ENCODE measurements at regions not wholly inside any gene's neighbourhood (a gene's known extent, or its start where the extent isn't known, plus 50 kb on each side); places are given as distances from the start of the nearest gene placed in this dataset.

DNA sequence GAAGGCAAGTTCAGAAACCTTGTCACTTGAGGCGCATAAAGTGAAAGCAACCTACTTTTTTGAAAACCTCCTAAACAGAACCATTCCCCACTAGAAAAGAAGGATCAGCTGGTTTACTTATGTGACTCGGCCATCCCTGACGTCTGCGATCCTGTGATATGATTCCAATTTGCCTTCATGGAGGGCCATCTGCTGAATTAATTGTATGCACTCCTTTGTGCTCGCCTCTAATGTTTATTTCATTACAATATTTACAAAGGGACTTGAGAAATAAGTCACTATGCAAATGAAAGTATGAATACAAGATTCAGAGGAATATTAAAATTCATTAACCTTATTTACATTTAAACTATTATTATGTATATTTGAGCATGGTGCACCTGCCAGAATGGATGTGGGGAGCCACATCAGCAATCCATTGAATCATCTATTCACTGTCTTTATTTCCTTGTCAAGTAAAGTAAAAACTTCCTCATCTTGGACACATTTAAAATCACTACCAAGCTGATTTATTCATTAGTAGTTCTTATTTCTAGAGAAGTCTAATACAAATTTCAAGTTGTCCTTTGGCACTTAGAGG is 96.5 kb downstream of the RBM43 start:
- no peaks in the 10 kb centered on the region for H3K9me2 ChIP-seq (replicated peaks; ENCODE audit: insufficient read depth)
- no peaks in the 10 kb centered on the region for H3K79me2 ChIP-seq
- WGBS (ENCODE audit: low lambda C conversion rate, missing lambda C conversion rate) = 96% methylated on average over 5 of the region's 5 CpGs

DNA sequence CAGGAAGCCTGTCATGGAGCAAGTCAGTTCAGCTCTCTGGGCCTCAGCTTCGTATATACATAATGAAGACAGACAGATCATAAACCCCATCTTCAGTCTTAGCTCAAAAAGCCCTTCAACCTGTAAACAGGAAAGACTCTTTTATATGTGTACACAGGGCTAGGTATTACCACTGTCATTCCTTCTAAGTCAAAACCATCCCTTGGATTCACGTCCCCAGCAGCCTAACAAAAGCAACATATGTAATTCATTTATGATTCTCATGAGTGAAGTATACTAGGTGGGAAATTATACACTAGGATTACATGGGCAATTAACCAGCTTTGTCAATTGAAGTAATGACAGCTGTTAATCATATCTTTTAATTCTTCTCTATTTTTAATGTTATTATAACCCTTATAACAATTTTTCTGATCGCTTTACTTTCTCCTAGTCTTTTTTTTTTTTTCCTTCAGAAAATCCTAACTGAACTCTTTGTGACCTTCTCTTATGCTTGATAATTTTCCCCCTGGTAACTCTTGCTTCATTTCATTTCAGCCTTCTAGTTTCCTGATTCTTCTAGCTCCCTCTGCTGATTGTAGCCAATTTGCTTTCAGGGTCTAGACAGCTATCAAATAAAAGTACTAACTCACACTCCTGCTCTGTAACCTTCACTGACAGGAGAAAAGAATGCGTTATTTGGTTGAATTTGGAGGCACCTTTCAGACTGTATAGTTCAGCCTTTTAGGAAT is 99.7 kb downstream of the RBM43 start:
- 37% methylated on average over 4 of the region's 4 CpGs for WGBS (ENCODE audit: low lambda C conversion rate, missing lambda C conversion rate)
- no peaks in the 10 kb centered on the region for H3K9me2 ChIP-seq (replicated peaks; ENCODE audit: insufficient read depth)

More for the DNA sequence above, 96.5 kb downstream of the RBM43 start:
- Histone ChIP-seq H3K4me3 (no peak overlapping the region), H3K27ac (no peak overlapping the region), H3K4me1 (ENCODE audit: insufficient read depth) (peaks cover 8% of the 10 kb centered on the region), H2AFZ (no peak overlapping the region), H3K36me3 (replicated peaks; ENCODE audit: insufficient read depth, low read depth) (no peaks in the 10 kb centered on the region), H4K20me1 (ENCODE audit: insufficient read depth, poor library complexity, severe bottlenecking) (no peaks in the 10 kb centered on the region), H3K9me3 (ENCODE audit: low read depth) (no peaks in the 10 kb centered on the region), H3K4me2 (no peak overlapping the region), H3K27me3 (no peaks in the 10 kb centered on the region)
- no peak for TF ChIP-seq EZH2phosphoT487 (IDR thresholded peaks at IDR 0.05; ENCODE audit: low read depth, severe bottlenecking, unreplicated experiment)
- TF ChIP-seq, protein P1, sequence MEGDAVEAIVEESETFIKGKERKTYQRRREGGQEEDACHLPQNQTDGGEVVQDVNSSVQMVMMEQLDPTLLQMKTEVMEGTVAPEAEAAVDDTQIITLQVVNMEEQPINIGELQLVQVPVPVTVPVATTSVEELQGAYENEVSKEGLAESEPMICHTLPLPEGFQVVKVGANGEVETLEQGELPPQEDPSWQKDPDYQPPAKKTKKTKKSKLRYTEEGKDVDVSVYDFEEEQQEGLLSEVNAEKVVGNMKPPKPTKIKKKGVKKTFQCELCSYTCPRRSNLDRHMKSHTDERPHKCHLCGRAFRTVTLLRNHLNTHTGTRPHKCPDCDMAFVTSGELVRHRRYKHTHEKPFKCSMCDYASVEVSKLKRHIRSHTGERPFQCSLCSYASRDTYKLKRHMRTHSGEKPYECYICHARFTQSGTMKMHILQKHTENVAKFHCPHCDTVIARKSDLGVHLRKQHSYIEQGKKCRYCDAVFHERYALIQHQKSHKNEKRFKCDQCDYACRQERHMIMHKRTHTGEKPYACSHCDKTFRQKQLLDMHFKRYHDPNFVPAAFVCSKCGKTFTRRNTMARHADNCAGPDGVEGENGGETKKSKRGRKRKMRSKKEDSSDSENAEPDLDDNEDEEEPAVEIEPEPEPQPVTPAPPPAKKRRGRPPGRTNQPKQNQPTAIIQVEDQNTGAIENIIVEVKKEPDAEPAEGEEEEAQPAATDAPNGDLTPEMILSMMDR (IDR thresholded peaks at IDR 0.05; ENCODE audit: poor library complexity) = no peak
- no peak for DNase-seq (ENCODE audit: low spot score)

DNA sequence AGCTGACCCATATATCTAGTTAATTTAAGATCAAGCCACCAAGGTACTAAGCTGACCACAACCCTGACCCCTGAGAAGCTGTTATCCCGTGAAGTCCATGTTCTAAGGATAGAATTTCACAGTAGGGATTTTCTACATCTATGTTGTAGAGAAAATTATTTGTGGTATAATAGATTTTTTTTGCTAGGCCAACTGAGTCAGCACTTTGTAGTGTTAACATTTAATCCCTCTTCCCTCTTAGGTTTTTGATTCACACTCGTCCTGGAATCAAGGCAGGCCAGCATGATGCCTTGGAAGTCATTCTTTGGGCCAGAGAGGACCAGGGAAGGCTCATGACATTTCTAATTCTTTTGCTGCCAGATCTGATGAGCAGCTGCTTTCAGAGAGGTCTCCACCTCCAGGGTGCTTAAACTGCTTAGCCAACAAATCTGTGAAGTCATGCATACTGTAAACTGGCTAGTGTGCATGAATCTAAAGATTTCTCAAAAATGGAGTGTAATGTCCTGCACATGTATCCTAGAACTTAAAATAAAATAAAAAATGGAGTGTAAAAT is 102.5 kb downstream of the RBM43 start:
- WGBS (ENCODE audit: low lambda C conversion rate, missing lambda C conversion rate) = 79% methylated on average over 2 of the region's 2 CpGs

More for the DNA sequence above, 99.7 kb downstream of the RBM43 start:
- H2AFZ ChIP-seq = no peak overlapping the region
- H3K27ac ChIP-seq = no peak overlapping the region
- no peaks in the 10 kb centered on the region for H4K20me1 ChIP-seq (ENCODE audit: insufficient read depth, poor library complexity, severe bottlenecking)
- H3K79me2 ChIP-seq = no peaks in the 10 kb centered on the region
- peak; percentile 48 for DNase-seq (ENCODE audit: low spot score)
- H3K9me3 ChIP-seq (ENCODE audit: low read depth) = no peaks in the 10 kb centered on the region
- H3K4me1 ChIP-seq (ENCODE audit: insufficient read depth) = peaks cover 8% of the 10 kb centered on the region
- no peaks in the 10 kb centered on the region for H3K27me3 ChIP-seq
- no peak overlapping the region for H3K4me2 ChIP-seq
- no peak overlapping the region for H3K4me3 ChIP-seq
- H3K36me3 ChIP-seq (replicated peaks; ENCODE audit: insufficient read depth, low read depth) = no peaks in the 10 kb centered on the region
- no peak for TF ChIP-seq EZH2phosphoT487 (IDR thresholded peaks at IDR 0.05; ENCODE audit: low read depth, severe bottlenecking, unreplicated experiment)
- TF ChIP-seq, protein P1 (IDR thresholded peaks at IDR 0.05; ENCODE audit: poor library complexity) = peak; percentile 61
- TF ChIP-seq EZH2 (IDR thresholded peaks at IDR 0.05; ENCODE audit: borderline replicate concordance) = no peak

More for the DNA sequence above, 102.5 kb downstream of the RBM43 start:
- Histone ChIP-seq H3K27ac (no peak overlapping the region), H3K27me3 (no peaks in the 10 kb centered on the region), H4K20me1 (ENCODE audit: insufficient read depth, poor library complexity, severe bottlenecking) (no peaks in the 10 kb centered on the region), H3K4me2 (no peak overlapping the region), H3K79me2 (no peaks in the 10 kb centered on the region), H3K4me1 (ENCODE audit: insufficient read depth) (peaks cover 8% of the 10 kb centered on the region), H2AFZ (no peak overlapping the region), H3K9me2 (replicated peaks; ENCODE audit: insufficient read depth) (no peaks in the 10 kb centered on the region), H3K4me3 (no peak overlapping the region), H3K36me3 (replicated peaks; ENCODE audit: insufficient read depth, low read depth) (no peaks in the 10 kb centered on the region), H3K9me3 (ENCODE audit: low read depth) (no peaks in the 10 kb centered on the region)
- TF ChIP-seq EZH2phosphoT487 (IDR thresholded peaks at IDR 0.05; ENCODE audit: low read depth, severe bottlenecking, unreplicated experiment) = no peak
- TF ChIP-seq, protein P1 (IDR thresholded peaks at IDR 0.05; ENCODE audit: poor library complexity) = no peak
- no peak for TF ChIP-seq EZH2 (IDR thresholded peaks at IDR 0.05; ENCODE audit: borderline replicate concordance)
- no peak for DNase-seq (ENCODE audit: low spot score)
